ENCODE measurements at regions not wholly inside any gene's neighbourhood (a gene's known extent, or its start where the extent isn't known, plus 50 kb on each side); places are given as distances from the start of the nearest gene placed in this dataset.

- H3K4me1 ChIP-seq: no peaks in the 10 kb centered on the region
- H3K9me3 ChIP-seq: peaks cover 0 to 5% of the 10 kb centered on the region in 2 donors
- TF ChIP-seq POLR2AphosphoS5 (IDR thresholded peaks at IDR 0.05) (no peak), POLR2A (IDR thresholded peaks at IDR 0.05) (no peak), CTCF (IDR thresholded peaks at IDR 0.05) (no peak)
- H3K4me3 ChIP-seq: no peak overlapping the region
- H3K36me3 ChIP-seq: no peaks in the 10 kb centered on the region
- H3K27ac ChIP-seq: no peak overlapping the region
- no peaks in the 10 kb centered on the region for H3K27me3 ChIP-seq
- intact Hi-C loops (cut with DNase I; ENCODE audit: low total_unique reads): no loop called here
- no peak for DNase-seq (ENCODE audit: low spot score in 2 of 2)
Measured at GRCh38 chr21:43316156-43316845, 110.6 kb downstream of the SIK1 start.

- intact Hi-C loops (cut with DNase I; ENCODE audit: low total_unique reads): no loop called here
- TF ChIP-seq CTCF (IDR thresholded peaks at IDR 0.05) (no peak), POLR2A (IDR thresholded peaks at IDR 0.05) (no peak), POLR2AphosphoS5 (IDR thresholded peaks at IDR 0.05) (no peak)
- DNase-seq (ENCODE audit: low spot score in 2 of 2): no peak
- Histone ChIP-seq H3K4me3 (no peak overlapping the region), H3K4me1 (no peaks in the 10 kb centered on the region), H3K9me3 (peaks cover 0 to 5% of the 10 kb centered on the region in 2 donors), H3K36me3 (no peaks in the 10 kb centered on the region), H3K27me3 (no peaks in the 10 kb centered on the region), H3K27ac (no peak overlapping the region)
Measured at GRCh38 chr21:43315244-43316137, 111.4 kb downstream of the SIK1 start.

- Histone ChIP-seq H3K36me3 (no peaks in the 10 kb centered on the region), H3K4me1 (no peaks in the 10 kb centered on the region), H3K27ac (no peak overlapping the region), H3K27me3 (no peaks in the 10 kb centered on the region), H3K4me3 (no peak overlapping the region), H3K9me3 (peaks cover 0 to 5% of the 10 kb centered on the region in 2 donors)
- DNase-seq (ENCODE audit: low spot score in 2 of 2): no peak
- intact Hi-C loops (cut with DNase I; ENCODE audit: low total_unique reads): no loop called here
- TF ChIP-seq POLR2AphosphoS5 (IDR thresholded peaks at IDR 0.05): no peak
- no peak for TF ChIP-seq CTCF (IDR thresholded peaks at IDR 0.05)
- no peak for TF ChIP-seq POLR2A (IDR thresholded peaks at IDR 0.05)
Measured at GRCh38 chr21:43313939-43314405, 113.0 kb downstream of the SIK1 start.

- intact Hi-C loops (cut with DNase I; ENCODE audit: low total_unique reads): no loop called here
- TF ChIP-seq POLR2AphosphoS5 (IDR thresholded peaks at IDR 0.05) (no peak), POLR2A (IDR thresholded peaks at IDR 0.05) (no peak), CTCF (IDR thresholded peaks at IDR 0.05) (no peak)
- Histone ChIP-seq H3K27ac (no peak overlapping the region), H3K27me3 (no peaks in the 10 kb centered on the region), H3K4me1 (no peaks in the 10 kb centered on the region), H3K36me3 (no peaks in the 10 kb centered on the region), H3K9me3 (peaks cover 0 to 5% of the 10 kb centered on the region in 2 donors), H3K4me3 (no peak overlapping the region)
- no peak for DNase-seq (ENCODE audit: low spot score in 2 of 2)
Measured at GRCh38 chr21:43313221-43313938, 113.6 kb downstream of the SIK1 start.
